ENCODE measurements at regions not wholly inside any gene's neighbourhood (a gene's known extent, or its start where the extent isn't known, plus 50 kb on each side); places are given as distances from the start of the nearest gene placed in this dataset.

GRCh38 chr12:81950871-81951270 is 191.7 kb upstream of the PPFIA2 start:
- no peak for TF ChIP-seq CTCF (IDR thresholded peaks at IDR 0.05)
- no peak for TF ChIP-seq ZFX (IDR thresholded peaks at IDR 0.05; ENCODE audit: borderline replicate concordance)

Measured in 22Rv1 (cell line).